Activated gamma-delta T cell treated with Interleukin-2 at 50 U/mL for 16 hours (primary cell): ENCODE measurements at regions not wholly inside any gene's neighbourhood (a gene's known extent, or its start where the extent isn't known, plus 50 kb on each side); places are given as distances from the start of the nearest gene placed in this dataset.

ENCODE experiments used
- DNase-seq: peaks from one replicate; pipeline ENCODE4 v3.0.0-alpha.2; 2020

DNA sequence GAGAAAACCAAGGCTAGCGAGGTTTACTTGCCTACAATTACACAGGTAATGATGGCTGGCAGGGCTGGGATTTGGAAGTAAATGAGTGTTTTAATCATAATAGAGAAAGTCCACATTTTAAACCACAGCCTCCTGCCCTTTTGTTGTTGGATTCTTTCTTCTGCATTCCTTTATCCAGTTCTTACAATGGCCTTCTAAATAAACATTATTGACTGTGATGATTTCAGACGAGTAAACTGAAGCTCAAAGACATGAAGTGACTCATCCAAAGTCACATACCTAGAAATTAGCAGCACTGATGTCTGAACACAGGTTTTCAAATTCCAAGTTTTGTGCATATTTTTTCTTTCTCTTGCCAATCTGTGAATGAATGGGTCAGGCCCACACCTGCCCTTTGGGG is 51.2 kb upstream of the C1QTNF7 start:
- no peak for DNase-seq
